OCI-LY1 (cell line): ENCODE measurements at regions not wholly inside any gene's neighbourhood (a gene's known extent, or its start where the extent isn't known, plus 50 kb on each side); places are given as distances from the start of the nearest gene placed in this dataset.

Experiments used
- H2AFZ ChIP-seq: fragments of 200-600 bp; sonication (generic), shearing (Covaris generic); 2 replicates; pipeline ENCODE4 v1.6.0; 2014; ENCODE audit warnings: antibody characterized with exemption, mild to moderate bottlenecking, low read length
- H3F3A ChIP-seq: fragments of 200-600 bp; sonication (generic), shearing (Covaris generic); 2 replicates; pipeline ENCODE4 v1.6.0; 2014; ENCODE audit warnings: mild to moderate bottlenecking, antibody characterized with exemption, low read length, moderate library complexity; ENCODE audit not compliant: insufficient read depth
- H3K27ac ChIP-seq: fragments of 200-600 bp; sonication (generic); 2 replicates; pipeline ENCODE4 v1.5.1; 2014; ENCODE audit warnings: low read length, mixed run types, mild to moderate bottlenecking, low read depth; ENCODE audit not compliant: poor library complexity, severe bottlenecking
- H3K27me3 ChIP-seq: fragments of 200-600 bp; sonication (generic); 2 replicates; pipeline ENCODE4 v1.6.0; 2014; ENCODE audit warnings: antibody characterized with exemption, mild to moderate bottlenecking, low read length, moderate library complexity; ENCODE audit not compliant: insufficient read depth
- H3K36me3 ChIP-seq: fragments of 200-600 bp; sonication (generic); 2 replicates; pipeline ENCODE4 v1.6.1; 2014; ENCODE audit warnings: mild to moderate bottlenecking, antibody characterized with exemption, low read length, moderate library complexity, mixed read lengths; ENCODE audit not compliant: insufficient read depth
- H3K4me1 ChIP-seq: fragments of 200-600 bp; sonication (generic); 2 replicates; pipeline ENCODE4 v1.5.1; 2014; ENCODE audit warnings: mild to moderate bottlenecking, low read length, moderate library complexity; ENCODE audit not compliant: insufficient read depth, severe bottlenecking
- H3K4me2 ChIP-seq: fragments of 200-600 bp; sonication (generic), shearing (Covaris generic); 2 replicates; pipeline ENCODE4 v1.6.1; 2014; ENCODE audit warnings: low read length
- H3K4me3 ChIP-seq: fragments of 200-600 bp; sonication (generic); 2 replicates; pipeline ENCODE4 v1.5.1; 2014; ENCODE audit warnings: low read length, low read depth, mild to moderate bottlenecking, mixed read lengths; ENCODE audit not compliant: poor library complexity, severe bottlenecking
- H3K79me2 ChIP-seq: fragments of 200-600 bp; shearing (Covaris generic); 2 replicates; pipeline ENCODE4 v1.6.1; 2016; ENCODE audit warnings: mixed run types, low read length, mixed read lengths; ENCODE audit not compliant: insufficient read depth
- H3K9ac ChIP-seq: fragments of 200-600 bp; sonication (generic), shearing (Covaris generic); 2 replicates; pipeline ENCODE4 v1.6.1; 2014; ENCODE audit warnings: mild to moderate bottlenecking, low read length, mixed read lengths
- H3K9me2 ChIP-seq: fragments of 200-600 bp; sonication (generic), shearing (Covaris generic); 2 replicates; pipeline ENCODE4 v1.6.1; 2014; ENCODE audit warnings: low read depth, mild to moderate bottlenecking, low read length, mixed read lengths
- H3K9me3 ChIP-seq: fragments of 200-600 bp; shearing (Covaris generic); 2 replicates; pipeline ENCODE4 v1.6.1; 2014; ENCODE audit warnings: low read length, mixed read lengths
- H4K20me1 ChIP-seq: fragments of 200-600 bp; sonication (generic), shearing (Covaris generic); 2 replicates; pipeline ENCODE4 v1.6.0; 2016; ENCODE audit warnings: mild to moderate bottlenecking, low read length; ENCODE audit not compliant: insufficient read depth
- EZH2 ChIP-seq: fragments of 200-600 bp; sonication (generic), shearing (Covaris generic); IDR thresholded peaks from 2 replicates; pipeline ENCODE4 v1.8.0; 2017; ENCODE audit warnings: borderline replicate concordance, mixed run types, mild to moderate bottlenecking, antibody characterized with exemption, low read length, moderate library complexity, mixed read lengths
- TF ChIP-seq, protein P1 (sequence below): fragments of 200-600 bp; sonication (generic), shearing (Covaris generic); IDR thresholded peaks from 2 replicates; pipeline ENCODE4 v1.5.1; 2017; ENCODE audit warnings: mild to moderate bottlenecking, antibody characterized with exemption, low read length, moderate library complexity, mixed read lengths

- H3K4me3 ChIP-seq: no peak overlapping the region
- no peaks in the 10 kb centered on the region for H3K36me3 ChIP-seq
- no peak overlapping the region for H2AFZ ChIP-seq
- H3K27me3 ChIP-seq: no peaks in the 10 kb centered on the region
- no peaks in the 10 kb centered on the region for H3K79me2 ChIP-seq
- no peaks in the 10 kb centered on the region for H3K4me1 ChIP-seq
- H4K20me1 ChIP-seq: no peaks in the 10 kb centered on the region
- H3K4me2 ChIP-seq: no peak overlapping the region
- no peaks in the 10 kb centered on the region for H3K9me3 ChIP-seq
- H3K27ac ChIP-seq: no peak overlapping the region
- no peaks in the 10 kb centered on the region for H3F3A ChIP-seq
- H3K9me2 ChIP-seq: no peaks in the 10 kb centered on the region
- TF ChIP-seq, protein P1, sequence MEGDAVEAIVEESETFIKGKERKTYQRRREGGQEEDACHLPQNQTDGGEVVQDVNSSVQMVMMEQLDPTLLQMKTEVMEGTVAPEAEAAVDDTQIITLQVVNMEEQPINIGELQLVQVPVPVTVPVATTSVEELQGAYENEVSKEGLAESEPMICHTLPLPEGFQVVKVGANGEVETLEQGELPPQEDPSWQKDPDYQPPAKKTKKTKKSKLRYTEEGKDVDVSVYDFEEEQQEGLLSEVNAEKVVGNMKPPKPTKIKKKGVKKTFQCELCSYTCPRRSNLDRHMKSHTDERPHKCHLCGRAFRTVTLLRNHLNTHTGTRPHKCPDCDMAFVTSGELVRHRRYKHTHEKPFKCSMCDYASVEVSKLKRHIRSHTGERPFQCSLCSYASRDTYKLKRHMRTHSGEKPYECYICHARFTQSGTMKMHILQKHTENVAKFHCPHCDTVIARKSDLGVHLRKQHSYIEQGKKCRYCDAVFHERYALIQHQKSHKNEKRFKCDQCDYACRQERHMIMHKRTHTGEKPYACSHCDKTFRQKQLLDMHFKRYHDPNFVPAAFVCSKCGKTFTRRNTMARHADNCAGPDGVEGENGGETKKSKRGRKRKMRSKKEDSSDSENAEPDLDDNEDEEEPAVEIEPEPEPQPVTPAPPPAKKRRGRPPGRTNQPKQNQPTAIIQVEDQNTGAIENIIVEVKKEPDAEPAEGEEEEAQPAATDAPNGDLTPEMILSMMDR: no peak
- no peak for TF ChIP-seq EZH2
- no peak overlapping the region for H3K9ac ChIP-seq
These were observed 1078.3 kb upstream of the SEMA6A start for GRCh38 chr5:117652958-117653280.

GRCh38 chr5:117652036-117652957 lies 1077.7 kb upstream of the SEMA6A start:
- no peak overlapping the region for H3K9ac ChIP-seq
- H3F3A ChIP-seq: no peaks in the 10 kb centered on the region
- no peak overlapping the region for H2AFZ ChIP-seq
- H3K4me1 ChIP-seq: no peaks in the 10 kb centered on the region
- no peak overlapping the region for H3K4me3 ChIP-seq
- no peaks in the 10 kb centered on the region for H3K9me2 ChIP-seq
- TF ChIP-seq, protein P1: no peak
- no peak for TF ChIP-seq EZH2
- no peak overlapping the region for H3K4me2 ChIP-seq
- H3K27ac ChIP-seq: no peak overlapping the region
- no peaks in the 10 kb centered on the region for H3K9me3 ChIP-seq
- no peaks in the 10 kb centered on the region for H3K79me2 ChIP-seq
- H3K36me3 ChIP-seq: no peaks in the 10 kb centered on the region
- H3K27me3 ChIP-seq: no peaks in the 10 kb centered on the region
- H4K20me1 ChIP-seq: no peaks in the 10 kb centered on the region

DNA sequence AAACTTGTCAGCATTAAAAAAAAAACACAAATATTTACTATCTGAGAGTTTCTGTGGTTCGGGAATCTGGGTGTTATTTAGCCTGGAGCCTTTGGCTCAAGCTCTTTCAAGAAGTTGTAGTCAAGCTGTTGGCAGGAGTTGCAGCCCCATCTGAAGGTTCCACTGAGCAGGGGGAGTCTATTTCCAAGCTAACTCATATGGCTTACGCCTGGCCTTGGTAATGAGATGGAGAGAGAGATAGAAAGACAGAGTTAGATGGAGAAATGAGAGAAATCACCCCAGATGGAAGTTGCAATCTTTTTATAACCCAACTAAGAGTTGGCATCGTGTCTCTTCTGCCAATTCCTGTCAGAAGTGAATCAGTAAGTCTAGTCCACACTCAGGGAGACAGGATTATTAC lies 1075.2 kb upstream of the SEMA6A start:
- TF ChIP-seq, protein P1: no peak
- TF ChIP-seq EZH2: no peak
- Histone ChIP-seq H3K4me1 (no peaks in the 10 kb centered on the region), H3K79me2 (no peaks in the 10 kb centered on the region), H3K9me3 (no peaks in the 10 kb centered on the region), H4K20me1 (no peaks in the 10 kb centered on the region), H3K9ac (no peak overlapping the region), H3K4me2 (no peak overlapping the region), H3K9me2 (no peaks in the 10 kb centered on the region), H3K4me3 (no peak overlapping the region), H2AFZ (no peak overlapping the region), H3K27ac (no peak overlapping the region), H3K36me3 (no peaks in the 10 kb centered on the region), H3K27me3 (no peaks in the 10 kb centered on the region), H3F3A (no peaks in the 10 kb centered on the region)
